H1 (cell line): ENCODE measurements at regions not wholly inside any gene's neighbourhood (a gene's known extent, or its start where the extent isn't known, plus 50 kb on each side); places are given as distances from the start of the nearest gene placed in this dataset.

Source experiments
- CBX8 ChIP-seq: fragments of 300-800, 300-1000 bp; sonication (generic); IDR thresholded peaks from 2 replicates; pipeline ENCODE4 v1.7.1; 2016; ENCODE audit warnings: low read depth, low read length, borderline replicate concordance
- CHD7 ChIP-seq: fragments of 300-600 bp; sonication (generic); IDR thresholded peaks from 2 replicates; pipeline ENCODE4 v1.7.1; 2012; ENCODE audit warnings: low read length, moderate library complexity, mild to moderate bottlenecking, inconsistent platforms; ENCODE audit not compliant: insufficient replicate concordance
- EGR1 ChIP-seq: IDR thresholded peaks from 2 replicates; pipeline ENCODE4 v1.6.1; 2011; ENCODE audit warnings: low read depth, low read length, borderline replicate concordance
- HDAC6 ChIP-seq: IDR thresholded peaks from one replicate; pipeline ENCODE4 v1.7.1; 2012; ENCODE audit warnings: low read depth, mild to moderate bottlenecking, inconsistent platforms, low read length, moderate library complexity
- NANOG ChIP-seq: IDR thresholded peaks from 2 replicates; pipeline ENCODE4 v1.6.1; 2011; ENCODE audit warnings: low read length, low read depth, mild to moderate bottlenecking, inconsistent platforms; ENCODE audit not compliant: insufficient read depth, poor library complexity, severe bottlenecking
- POLR2A ChIP-seq, 2 experiments: IDR thresholded peaks; 1 replicate in 1 of 2; 2 replicates in 1 of 2; pipeline ENCODE4 v1.6.1; 2011; ENCODE audit warnings: low read depth in 2 of 2, low read length in 2 of 2, mild to moderate bottlenecking in 2 of 2; ENCODE audit errors: control extremely low read depth in 1 of 2
- RBBP5 ChIP-seq: IDR thresholded peaks from 2 replicates; pipeline ENCODE4 v1.7.1; 2012; ENCODE audit warnings: low read depth, mild to moderate bottlenecking, inconsistent platforms, low read length, moderate library complexity, borderline replicate concordance
- SP4 ChIP-seq: IDR thresholded peaks from 2 replicates; pipeline ENCODE4 v1.6.1; 2012; ENCODE audit warnings: low read length, inconsistent platforms

GRCh38 chrX:137286423-137286822 lies 252.6 kb upstream of the GPR101 start (continued):
- TF ChIP-seq CHD7 = no peak
- no peak for TF ChIP-seq EGR1
- TF ChIP-seq SP4 = no peak
- no peak for TF ChIP-seq RBBP5
- TF ChIP-seq POLR2A (IDR thresholded peaks at IDR 0.05; ENCODE audit: control extremely low read depth in 1 of 2, low read depth in 2 of 2, low read length in 2 of 2) = no peak
- no peak for TF ChIP-seq HDAC6
- TF ChIP-seq CBX8 = no peak
- no peak for TF ChIP-seq NANOG
